T47D (cell line): ENCODE measurements at regions not wholly inside any gene's neighbourhood (a gene's known extent, or its start where the extent isn't known, plus 50 kb on each side); places are given as distances from the start of the nearest gene placed in this dataset.
"Not testable (repeated sequence)": the region's sequence is repeated elsewhere in the genome, so short reads cannot be mapped to it uniquely, and the experiment has no call there.

ENCODE experiments used
- DNase-seq, 2 experiments: peaks; one replicate each; pipeline versions ENCODE4 v3.0.0 to v3.0.0-alpha.2; 2011 to 2012; ENCODE audit warnings: low read depth in 1 of 2, low spot score in 1 of 2
- JUND ChIP-seq: IDR thresholded peaks from 2 replicates; pipeline ENCODE4 v1.6.1; 2012; ENCODE audit warnings: low read depth
- in situ Hi-C: cut with HindIII; loops from 2 replicates; pipeline ENCODE4 v1.10.0; 2016; ENCODE audit warnings: low sequenced_read_pairs, low pct_unique_long_range_greater_than_20kb

DNA sequence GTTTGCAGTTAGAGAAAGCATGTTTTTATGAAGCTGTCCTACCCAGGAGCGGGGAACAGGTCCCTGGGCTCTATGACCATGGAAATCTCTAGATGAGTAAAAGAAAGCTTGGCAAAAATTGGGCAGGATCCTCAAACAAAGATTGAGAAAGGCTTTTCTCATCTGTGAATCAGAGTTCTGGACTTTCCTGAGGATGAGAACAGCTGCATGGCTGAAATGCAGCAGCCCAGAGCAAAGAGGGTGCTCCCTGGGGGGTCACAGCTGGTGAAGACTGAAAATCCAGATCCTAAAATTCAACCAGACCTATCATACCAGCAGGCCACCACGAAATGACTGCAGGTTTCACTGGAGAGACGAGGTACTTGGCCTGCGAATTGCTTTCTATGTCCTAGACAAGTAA lies 65.7 kb upstream of the APP start:
- no peak for TF ChIP-seq JUND
- in situ Hi-C loops: no loop called here
- no peak for DNase-seq

DNA sequence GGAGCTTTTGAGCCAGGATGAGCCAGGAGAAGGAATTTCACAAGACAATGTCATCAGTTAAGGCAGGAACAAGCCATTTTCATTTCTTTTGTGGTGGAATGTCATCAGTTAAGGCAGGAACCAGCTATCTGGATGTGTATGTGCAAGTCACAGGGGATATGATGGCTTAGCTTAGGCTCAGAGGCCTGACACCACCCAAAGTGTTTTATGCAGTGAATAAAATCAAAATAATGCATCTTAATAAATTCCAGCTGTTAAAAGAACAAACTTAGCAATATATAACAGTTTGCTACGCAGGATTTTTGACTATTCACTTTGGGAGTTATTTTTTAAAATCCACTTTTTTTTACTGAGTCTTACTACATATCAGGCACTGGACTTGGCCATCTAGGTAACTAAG lies 62.7 kb upstream of the APP start:
- in situ Hi-C loops, DNase-seq: not testable (repeated sequence)

DNA sequence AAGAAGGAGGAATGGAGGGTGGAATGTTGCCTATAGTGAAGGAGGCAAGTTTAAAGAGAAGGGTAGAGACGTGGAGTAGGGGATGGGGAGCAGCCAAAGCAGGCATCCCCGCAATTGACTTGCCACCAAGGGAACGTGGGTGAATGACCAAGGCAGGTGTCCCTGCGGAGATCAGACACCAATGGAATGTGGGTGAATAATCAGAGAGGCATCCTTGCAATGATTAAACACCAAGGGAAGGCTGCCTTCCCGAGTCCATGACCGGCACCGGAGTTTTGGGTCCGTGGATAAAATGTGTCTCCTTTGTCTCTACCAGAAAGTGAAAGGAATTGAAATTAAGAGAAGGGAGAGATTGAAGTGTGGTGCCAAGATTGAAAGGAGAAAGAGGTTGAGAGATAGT lies 61.9 kb upstream of the APP start:
- DNase-seq, in situ Hi-C loops: not testable (repeated sequence)

DNA sequence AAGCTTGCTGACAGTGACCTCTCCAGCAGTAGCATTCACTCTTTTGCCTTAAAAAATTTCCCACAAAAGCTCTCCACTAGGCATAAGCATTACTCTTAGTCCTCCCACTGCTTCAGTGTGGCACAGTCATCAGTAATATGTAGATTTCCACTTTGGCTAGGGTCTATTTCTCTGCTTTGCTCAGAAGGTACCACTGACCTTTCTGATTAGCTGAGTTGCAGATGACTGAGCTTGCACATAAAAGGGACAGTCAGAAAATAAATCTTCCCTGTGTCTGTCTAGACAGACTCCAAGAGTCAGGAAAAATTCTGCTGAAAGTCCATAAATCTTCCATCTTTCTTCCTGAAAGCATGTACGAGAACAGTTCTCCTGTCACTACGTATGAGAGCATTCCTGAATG lies 56.6 kb upstream of the APP start:
- in situ Hi-C loops: no loop called here
- no peak for TF ChIP-seq JUND
- no peak for DNase-seq

DNA sequence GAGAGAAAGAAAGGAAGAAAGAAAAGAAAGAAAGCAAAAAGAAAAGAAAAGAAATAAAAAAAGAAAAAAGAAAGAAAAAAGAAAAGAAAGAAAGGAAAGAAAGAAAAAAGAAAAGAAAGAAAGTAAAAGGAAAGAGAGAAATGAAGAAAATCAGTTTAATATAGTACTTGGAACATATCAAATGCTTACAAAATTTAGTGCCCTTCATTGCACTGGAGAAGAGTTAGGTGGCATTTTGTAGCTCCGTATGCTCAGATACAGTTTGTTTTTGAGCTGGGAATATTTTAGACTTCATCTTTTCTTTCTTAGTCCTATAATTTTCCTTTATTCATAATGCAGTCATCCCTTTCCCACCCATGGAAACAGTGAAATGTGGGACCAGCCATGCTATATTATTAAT lies 56.2 kb upstream of the APP start:
- no peak for DNase-seq
- TF ChIP-seq JUND: no peak
- in situ Hi-C loops: no loop called here

DNA sequence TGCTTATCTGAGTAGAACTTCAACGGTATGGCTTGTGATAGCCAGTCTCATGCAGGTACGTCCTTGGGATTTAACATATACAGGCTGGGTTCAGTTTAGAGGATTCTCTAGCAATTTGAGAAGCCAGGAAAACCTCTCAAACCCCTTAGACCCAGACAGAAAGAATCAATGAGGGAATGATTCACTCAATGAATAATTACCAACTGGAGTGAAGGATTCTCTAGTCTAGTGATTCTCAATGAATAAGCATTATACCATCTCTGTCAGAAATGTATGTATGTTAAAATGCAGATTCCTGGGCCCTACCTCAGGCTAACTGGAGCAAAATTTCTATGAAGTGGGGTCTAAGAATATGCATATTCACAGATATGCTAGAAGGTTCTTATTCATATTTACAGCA lies 54.5 kb upstream of the APP start:
- no peak for TF ChIP-seq JUND
- in situ Hi-C loops: no loop called here
- no peak for DNase-seq

DNA sequence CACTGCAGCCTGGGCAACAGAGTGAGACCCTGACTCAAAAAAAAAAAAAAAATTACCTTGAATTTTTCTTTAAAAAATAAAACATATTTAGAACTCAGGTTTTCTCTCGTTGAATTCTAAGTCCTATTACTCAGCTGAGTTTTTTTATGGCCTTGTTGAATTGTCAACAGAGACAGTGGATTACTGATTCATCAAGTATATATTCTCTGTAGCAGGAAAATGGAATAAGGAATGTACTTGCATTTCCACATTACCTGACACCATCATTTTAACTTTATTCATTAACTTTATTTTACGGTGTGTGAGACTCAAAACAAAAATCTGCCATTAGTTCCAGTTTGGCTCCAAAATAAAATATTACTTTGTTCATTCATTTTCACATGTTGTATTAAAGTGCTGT lies 53.8 kb upstream of the APP start:
- no peak for DNase-seq
- in situ Hi-C loops: no loop called here
- no peak for TF ChIP-seq JUND
